Activated CD4-positive, alpha-beta T cell treated with anti-CD3 and anti-CD28 coated beads for 36 hours (primary cell): ENCODE measurements at regions not wholly inside any gene's neighbourhood (a gene's known extent, or its start where the extent isn't known, plus 50 kb on each side); places are given as distances from the start of the nearest gene placed in this dataset.
"Not testable (repeated sequence)": the region's sequence is repeated elsewhere in the genome, so short reads cannot be mapped to it uniquely, and the experiment has no call there.

Experiments used
- ATAC-seq: fragments of 200-7000 bp; cut with Tn5 transposase; one replicate; pipeline ENCODE4 v1.10.0; 2021; ENCODE audit warnings: mild to moderate bottlenecking, moderate library complexity
- CTCF ChIA-PET: fragments of 350-600 bp; sonication (Branson Sonifier 250); formaldehyde crosslinking; loops from one replicate; lab custom pipeline; 2021; ENCODE audit warnings: antibody characterized with exemption; lab: Charles Lee
- POLR2A ChIA-PET: fragments of 350-600 bp; sonication (Branson Sonifier 250); formaldehyde crosslinking; loops from one replicate; lab custom pipeline; 2021; ENCODE audit warnings: antibody characterized with exemption, inconsistent platforms; lab: Charles Lee
- DNase-seq: peaks from one replicate; pipeline ENCODE4 v3.0.0-alpha.2; 2020
- H3K27ac Mint-ChIP-seq: one replicate; pipeline ENCODE4 v1.8.0; 2021; ENCODE audit warnings: mixed read lengths
- H3K27me3 Mint-ChIP-seq: one replicate; pipeline ENCODE4 v1.8.0; 2021; ENCODE audit warnings: mixed read lengths
- H3K36me3 Mint-ChIP-seq: one replicate; pipeline ENCODE4 v1.8.0; 2021; ENCODE audit warnings: low read depth, mixed read lengths
- H3K4me1 Mint-ChIP-seq: one replicate; pipeline ENCODE4 v1.8.0; 2021; ENCODE audit warnings: mixed read lengths
- H3K4me3 Mint-ChIP-seq: one replicate; pipeline ENCODE4 v1.8.0; 2021; ENCODE audit warnings: mild to moderate bottlenecking, moderate library complexity, mixed read lengths
- H3K9me3 Mint-ChIP-seq: one replicate; pipeline ENCODE4 v1.8.0; 2021; ENCODE audit warnings: low read depth, mixed read lengths
- intact Hi-C, 2 experiments: fragments of 100-400 bp; cut with DNase I in 1 of 2; cut with micrococcal nuclease in 1 of 2; formaldehyde crosslinking; loops; one replicate each; pipeline versions ENCODE4 v1.14.2 to v1.15.1; 2022 to 2024; cut with DNase I, micrococcal nuclease

GRCh38 chr13:64662887-64663593 lies 2567.1 kb downstream of the PCDH9 start:
- Mint-ChIP-seq H3K27ac (no peak overlapping the region), H3K36me3 (no peaks in the 10 kb centered on the region), H3K27me3 (no peaks in the 10 kb centered on the region), H3K4me1 (no peaks in the 10 kb centered on the region), H3K9me3 (peaks cover 9% of the 10 kb centered on the region), H3K4me3 (no peak overlapping the region)
- DNase-seq: no peak
- ATAC-seq: no peak
- intact Hi-C loops: no loop called here
- ChIA-PET CTCF (interaction anchor here (0.6 kb wide), 1 partner anchor 865 kb away, joined by 3 read pairs; no protein-coding TSS in a partner anchor), POLR2A (no interaction called here)

DNA sequence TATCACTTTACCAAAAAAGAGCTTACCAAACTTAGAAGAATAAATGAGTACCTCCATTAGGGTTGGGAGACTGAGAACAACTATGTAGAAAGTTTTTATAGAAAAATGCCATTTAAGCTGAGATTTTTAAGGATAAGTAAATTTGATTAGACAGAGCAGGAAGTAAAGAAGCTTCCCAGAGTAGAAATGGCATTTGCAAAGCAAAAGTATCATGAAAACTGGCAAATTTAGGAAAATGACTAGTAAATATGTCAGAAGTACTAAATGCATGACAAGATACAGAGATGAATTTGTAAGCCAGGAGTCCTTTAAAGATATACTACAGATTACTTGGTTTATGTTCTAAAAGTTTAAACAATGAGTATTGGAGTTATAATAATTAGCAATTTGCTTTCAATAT lies 2581.8 kb downstream of the PCDH9 start:
- ATAC-seq (no peak), DNase-seq (no peak)
- intact Hi-C loops: no loop called here
- peaks cover 2% of the 10 kb centered on the region for H3K9me3 Mint-ChIP-seq
- no peak overlapping the region for H3K4me3 Mint-ChIP-seq
- POLR2A ChIA-PET: no interaction called here
- H3K27me3 Mint-ChIP-seq: no peaks in the 10 kb centered on the region
- no peaks in the 10 kb centered on the region for H3K36me3 Mint-ChIP-seq
- H3K4me1 Mint-ChIP-seq: no peaks in the 10 kb centered on the region
- CTCF ChIA-PET: no interaction called here
- H3K27ac Mint-ChIP-seq: no peak overlapping the region

DNA sequence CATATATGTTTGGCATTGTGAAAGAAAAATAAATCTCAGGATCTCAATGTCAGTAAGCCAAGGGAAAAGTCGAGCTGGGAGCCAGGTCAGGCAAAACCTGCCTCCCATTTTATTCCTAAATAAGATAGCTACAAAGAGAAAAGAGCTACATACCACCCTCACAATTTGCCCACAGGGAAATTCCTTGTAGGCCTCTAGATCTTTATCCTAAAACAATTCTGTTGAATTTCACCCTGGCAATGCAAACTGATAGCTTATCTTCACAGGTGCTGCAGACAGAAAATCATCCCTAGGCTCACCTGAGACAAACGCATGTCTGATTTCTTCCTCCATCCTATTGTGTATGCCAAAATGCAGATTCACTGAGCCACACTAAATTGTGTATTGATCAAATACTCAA lies 2587.1 kb downstream of the PCDH9 start:
- Mint-ChIP-seq H3K27ac (no peak overlapping the region), H3K9me3 (peaks cover 11% of the 10 kb centered on the region), H3K36me3 (no peaks in the 10 kb centered on the region), H3K4me3 (no peak overlapping the region), H3K27me3 (no peaks in the 10 kb centered on the region), H3K4me1 (no peaks in the 10 kb centered on the region)
- ChIA-PET CTCF (no interaction called here), POLR2A (no interaction called here)
- DNase-seq: no peak
- intact Hi-C loops: no loop called here
- ATAC-seq: no peak

- Mint-ChIP-seq H3K9me3 (peaks cover 22% of the 10 kb centered on the region), H3K4me1 (no peaks in the 10 kb centered on the region), H3K27me3 (no peaks in the 10 kb centered on the region), H3K36me3 (no peaks in the 10 kb centered on the region), H3K4me3 (no peak overlapping the region), H3K27ac (no peak overlapping the region)
- ChIA-PET CTCF (no interaction called here), POLR2A (no interaction called here)
- ATAC-seq: no peak
- intact Hi-C loops: no loop called here
- no peak for DNase-seq
Measured at GRCh38 chr13:64640002-64640401, 2590.1 kb downstream of the PCDH9 start.

GRCh38 chr13:64639206-64639605 lies 2590.9 kb downstream of the PCDH9 start:
- Mint-ChIP-seq H3K4me1 (no peaks in the 10 kb centered on the region), H3K4me3 (no peak overlapping the region), H3K27me3 (no peaks in the 10 kb centered on the region), H3K9me3 (peaks cover 22% of the 10 kb centered on the region), H3K36me3 (no peaks in the 10 kb centered on the region), H3K27ac (no peak overlapping the region)
- DNase-seq (no peak), ATAC-seq (no peak)
- intact Hi-C loops: no loop called here
- ChIA-PET POLR2A (no interaction called here), CTCF (no interaction called here)

DNA sequence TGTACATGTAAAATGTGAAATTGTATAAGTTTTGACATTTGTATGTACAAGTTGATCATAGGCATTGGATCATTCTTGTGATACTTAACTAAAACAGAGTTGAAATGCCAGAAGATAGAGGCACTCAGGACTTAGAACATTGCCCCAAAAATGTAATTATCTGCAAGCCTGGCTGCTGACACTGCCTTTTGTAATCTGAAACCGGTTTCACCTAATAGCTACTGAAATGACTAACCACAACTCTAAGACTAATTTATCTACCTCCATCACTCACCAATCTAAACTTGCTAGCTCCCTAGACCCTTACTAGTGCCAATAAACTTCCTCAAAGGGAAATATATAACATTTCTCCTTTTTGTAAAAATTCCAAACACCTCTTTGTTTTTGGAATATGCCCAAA lies 2596.2 kb downstream of the PCDH9 start:
- no peak overlapping the region for H3K27ac Mint-ChIP-seq
- intact Hi-C loops: no loop called here
- H3K36me3 Mint-ChIP-seq: no peaks in the 10 kb centered on the region
- no peaks in the 10 kb centered on the region for H3K4me1 Mint-ChIP-seq
- H3K27me3 Mint-ChIP-seq: no peaks in the 10 kb centered on the region
- DNase-seq (no peak), ATAC-seq (no peak)
- H3K9me3 Mint-ChIP-seq: peaks cover 15% of the 10 kb centered on the region
- ChIA-PET CTCF (no interaction called here), POLR2A (no interaction called here)
- H3K4me3 Mint-ChIP-seq: no peak overlapping the region

DNA sequence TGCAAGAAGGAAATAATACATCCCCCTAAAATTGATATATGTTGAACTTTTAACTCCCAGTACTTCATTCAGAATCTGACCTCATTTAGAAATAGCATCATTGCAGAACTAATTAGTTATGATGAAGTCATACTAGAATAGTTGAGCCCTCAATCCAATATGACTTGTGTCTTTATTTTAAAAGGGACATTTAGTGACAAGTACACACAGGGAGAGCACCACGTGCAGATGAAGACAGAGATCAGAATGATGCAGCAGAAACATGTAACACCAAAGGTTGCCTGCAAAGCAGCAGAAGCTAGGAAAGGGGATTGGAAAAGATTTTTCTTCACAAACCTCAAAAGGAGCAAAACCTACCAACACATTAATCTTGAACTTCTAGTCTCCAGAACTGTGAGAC lies 2602.5 kb downstream of the PCDH9 start:
- ChIA-PET POLR2A (no interaction called here), CTCF (no interaction called here)
- intact Hi-C loops: no loop called here
- H3K36me3 Mint-ChIP-seq: no peaks in the 10 kb centered on the region
- no peaks in the 10 kb centered on the region for H3K27me3 Mint-ChIP-seq
- DNase-seq (no peak), ATAC-seq (no peak)
- no peaks in the 10 kb centered on the region for H3K4me1 Mint-ChIP-seq
- H3K27ac Mint-ChIP-seq: no peak overlapping the region
- no peak overlapping the region for H3K4me3 Mint-ChIP-seq
- H3K9me3 Mint-ChIP-seq: peaks cover 4% of the 10 kb centered on the region

DNA sequence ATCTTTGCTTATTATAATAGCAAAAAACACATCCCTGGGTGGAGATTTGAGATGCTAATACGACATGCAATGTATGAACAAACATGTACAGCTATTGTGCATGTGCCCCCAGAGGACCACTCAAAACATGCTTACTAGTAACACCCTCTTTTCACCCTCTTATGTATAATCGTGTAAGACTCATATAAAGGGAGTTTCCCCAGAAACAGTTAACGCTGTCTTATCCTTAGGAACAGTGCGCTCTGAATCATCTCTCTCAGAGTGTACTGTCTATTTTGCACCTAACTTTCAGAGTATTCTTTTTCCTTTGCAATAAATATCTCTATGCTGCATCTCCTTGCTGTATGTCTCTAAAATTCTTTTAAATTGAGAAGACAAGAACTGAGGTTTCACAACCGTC lies 2604.0 kb downstream of the PCDH9 start:
- no peak for ATAC-seq
- Mint-ChIP-seq H3K27me3 (no peaks in the 10 kb centered on the region), H3K4me3 (no peak overlapping the region), H3K9me3 (peaks cover 4% of the 10 kb centered on the region), H3K27ac (no peak overlapping the region), H3K36me3 (no peaks in the 10 kb centered on the region), H3K4me1 (no peaks in the 10 kb centered on the region)
- DNase-seq: no peak
- POLR2A ChIA-PET: no interaction called here
- CTCF ChIA-PET: no interaction called here
- intact Hi-C loops: no loop called here

DNA sequence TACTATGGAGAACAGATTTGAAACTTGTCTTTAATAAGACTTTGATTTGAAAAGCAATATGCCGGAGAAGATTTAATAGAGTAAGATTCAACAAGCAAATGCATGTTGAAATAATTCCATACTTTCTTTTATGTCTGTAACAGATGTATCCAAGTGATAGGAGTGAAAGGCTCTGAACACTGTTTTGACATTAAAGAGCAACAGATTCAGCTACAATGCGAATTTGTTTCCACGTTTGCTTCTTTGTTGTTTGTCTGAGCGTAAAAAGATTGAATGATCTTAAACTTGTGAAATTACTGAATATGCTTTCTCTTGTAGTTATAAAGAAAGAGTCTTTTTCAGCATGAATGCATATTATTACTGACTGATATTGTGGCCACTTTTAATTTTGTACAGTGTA lies 2612.9 kb downstream of the PCDH9 start:
- DNase-seq: no peak
- Mint-ChIP-seq H3K27ac (no peak overlapping the region), H3K9me3 (peaks cover 8% of the 10 kb centered on the region), H3K4me3 (no peak overlapping the region), H3K4me1 (no peaks in the 10 kb centered on the region), H3K36me3 (no peaks in the 10 kb centered on the region), H3K27me3 (no peaks in the 10 kb centered on the region)
- CTCF ChIA-PET: no interaction called here
- no peak for ATAC-seq
- intact Hi-C loops: no loop called here
- POLR2A ChIA-PET: no interaction called here

DNA sequence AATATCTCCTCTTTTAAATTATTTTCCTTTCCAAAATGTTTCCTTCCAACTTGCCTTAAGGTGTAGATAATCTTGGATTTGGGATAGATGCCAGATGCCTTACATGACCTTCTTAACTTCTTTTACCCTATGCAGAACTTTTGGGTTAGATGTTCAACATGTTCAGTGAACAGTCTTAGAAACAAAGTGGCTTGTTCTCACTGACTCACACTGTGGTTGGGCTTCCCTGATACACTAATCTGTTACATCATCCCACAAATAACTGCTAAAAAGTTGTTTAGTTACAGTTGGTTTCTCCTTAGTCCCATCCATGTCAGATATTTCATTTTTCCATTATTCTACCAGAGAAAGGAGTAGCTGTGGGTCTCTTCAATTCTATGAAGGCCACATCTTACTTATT lies 2638.2 kb downstream of the PCDH9 start:
- Mint-ChIP-seq H3K4me3 (no peak overlapping the region), H3K27me3 (no peaks in the 10 kb centered on the region), H3K27ac (no peak overlapping the region), H3K9me3 (peaks cover 13% of the 10 kb centered on the region), H3K4me1 (no peaks in the 10 kb centered on the region), H3K36me3 (no peaks in the 10 kb centered on the region)
- DNase-seq (no peak), ATAC-seq (no peak)
- ChIA-PET POLR2A (no interaction called here), CTCF (no interaction called here)
- intact Hi-C loops: no loop called here

DNA sequence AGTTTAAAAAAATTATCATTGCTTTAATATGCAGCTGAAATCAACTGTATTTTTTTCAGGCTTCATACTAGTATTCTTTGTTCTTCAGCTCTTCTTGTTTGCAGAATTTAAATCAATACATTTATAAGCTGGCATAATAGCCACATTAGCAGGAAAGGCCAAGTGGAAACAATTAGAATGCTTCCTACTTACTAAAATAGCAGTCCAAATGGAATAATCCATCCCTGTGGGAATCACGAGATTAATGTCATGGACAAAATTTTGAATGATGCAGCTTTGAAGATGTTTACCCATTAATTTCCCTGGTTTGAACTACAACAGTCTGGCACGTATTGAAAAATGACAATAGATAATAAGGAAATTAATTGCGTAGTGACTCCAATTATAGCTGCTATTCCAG lies 2650.8 kb downstream of the PCDH9 start:
- H3K4me1 Mint-ChIP-seq: no peaks in the 10 kb centered on the region
- no peaks in the 10 kb centered on the region for H3K36me3 Mint-ChIP-seq
- ATAC-seq (no peak), DNase-seq (no peak)
- H3K9me3 Mint-ChIP-seq: peaks cover 14% of the 10 kb centered on the region
- no peak overlapping the region for H3K4me3 Mint-ChIP-seq
- intact Hi-C loops: no loop called here
- ChIA-PET CTCF (no interaction called here), POLR2A (no interaction called here)
- no peaks in the 10 kb centered on the region for H3K27me3 Mint-ChIP-seq
- no peak overlapping the region for H3K27ac Mint-ChIP-seq

DNA sequence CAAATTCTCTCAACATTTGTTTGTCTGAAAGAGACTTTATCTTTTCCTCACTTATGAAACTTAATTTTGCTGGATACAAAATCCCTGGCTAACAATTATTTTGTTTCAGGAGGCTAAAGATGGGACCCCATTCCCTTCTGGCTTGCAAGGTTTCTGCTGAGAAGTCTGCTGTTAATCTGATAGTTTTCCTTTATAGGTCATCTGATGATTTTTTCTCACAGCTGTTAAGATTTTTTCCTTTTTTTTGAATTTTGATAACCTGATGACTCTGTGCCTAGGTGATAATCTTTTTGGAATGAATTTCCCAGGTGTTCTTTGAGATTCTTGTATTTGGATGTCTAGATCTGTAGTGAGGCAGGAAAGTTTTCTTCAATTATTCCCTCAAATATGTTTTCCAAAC lies 2661.4 kb downstream of the PCDH9 start:
- intact Hi-C loops: no loop called here
- no peaks in the 10 kb centered on the region for H3K36me3 Mint-ChIP-seq
- no peaks in the 10 kb centered on the region for H3K27me3 Mint-ChIP-seq
- H3K27ac Mint-ChIP-seq: no peak overlapping the region
- H3K4me3 Mint-ChIP-seq: no peak overlapping the region
- no peak for ATAC-seq
- H3K9me3 Mint-ChIP-seq: peaks cover 22% of the 10 kb centered on the region
- no peaks in the 10 kb centered on the region for H3K4me1 Mint-ChIP-seq
- POLR2A ChIA-PET: no interaction called here
- DNase-seq: no peak
- CTCF ChIA-PET: no interaction called here

GRCh38 chr13:64558031-64558430 lies 2672.1 kb downstream of the PCDH9 start:
- H3K9me3 Mint-ChIP-seq, intact Hi-C loops, DNase-seq: not testable (repeated sequence)

More at GRCh38 chr13:64558031-64558430, 2672.1 kb downstream of the PCDH9 start:
- H3K4me3 Mint-ChIP-seq, H3K27me3 Mint-ChIP-seq, ATAC-seq, H3K4me1 Mint-ChIP-seq, POLR2A ChIA-PET, H3K27ac Mint-ChIP-seq, H3K36me3 Mint-ChIP-seq, CTCF ChIA-PET: not testable (repeated sequence)
